Activated CD4-positive, CD25-positive, alpha-beta regulatory T cell (primary cell): ENCODE measurements at regions not wholly inside any gene's neighbourhood (a gene's known extent, or its start where the extent isn't known, plus 50 kb on each side); places are given as distances from the start of the nearest gene placed in this dataset.
"Not testable (repeated sequence)": the region's sequence is repeated elsewhere in the genome, so short reads cannot be mapped to it uniquely, and the experiment has no call there.

Source experiments
- DNase-seq, 4 experiments: peaks; one replicate each; lab custom pipeline; 2025; lab: John Stamatoyannopoulos, UW

- no peak for DNase-seq
Measured at GRCh38 chr22:49676783-49677494, 150.7 kb downstream of the BRD1 start.

GRCh38 chr22:49676230-49676629, 151.4 kb downstream of the BRD1 start:
- no peak for DNase-seq

DNA sequence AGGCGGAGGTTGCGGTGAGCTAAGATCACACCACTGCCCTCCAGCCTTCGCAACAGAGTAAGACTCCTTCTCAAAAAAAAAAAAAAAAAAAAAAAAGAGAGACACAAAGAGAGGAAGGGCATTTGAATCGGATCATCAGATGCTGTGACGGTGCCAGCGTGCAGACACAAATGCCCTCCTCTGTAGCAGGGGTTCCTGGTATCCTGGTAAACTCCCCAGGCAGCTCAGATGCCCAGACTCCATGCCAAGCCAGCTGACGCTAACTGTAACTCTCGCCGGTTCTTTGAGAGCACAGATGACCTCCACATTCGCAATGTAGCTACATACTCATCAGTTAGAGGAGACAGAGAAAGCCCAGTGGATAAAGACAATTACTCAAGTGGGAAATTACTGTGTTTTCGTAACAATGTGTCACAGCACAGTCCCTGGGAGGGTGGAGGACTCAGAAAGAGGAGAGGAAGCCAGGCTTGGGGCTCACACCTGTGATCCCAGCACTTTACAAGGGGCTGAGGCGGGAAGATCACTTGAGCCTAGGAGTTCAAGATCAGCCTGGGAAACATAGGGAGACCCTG, 153.1 kb downstream of the BRD1 start:
- DNase-seq: no peak

DNA sequence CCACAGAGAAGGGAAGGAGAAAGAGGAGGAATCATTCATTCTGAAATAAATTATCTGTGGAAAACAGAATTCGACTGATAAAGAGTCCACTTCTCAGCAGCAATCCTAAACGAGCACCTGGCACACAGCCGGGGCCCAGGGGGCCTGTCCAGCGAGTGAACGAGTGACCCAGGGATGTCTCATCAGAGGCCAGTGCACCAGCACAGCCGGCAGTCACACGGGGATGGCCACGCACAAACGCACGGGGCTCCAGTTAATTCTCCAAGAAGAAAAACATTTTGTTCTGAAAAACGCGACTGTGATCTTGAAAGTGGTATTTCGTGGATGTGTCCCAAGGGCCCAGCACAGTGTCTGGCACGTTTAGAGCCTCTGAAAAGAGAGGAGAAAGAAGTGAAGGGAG, 154.6 kb downstream of the BRD1 start:
- no peak for DNase-seq

DNA sequence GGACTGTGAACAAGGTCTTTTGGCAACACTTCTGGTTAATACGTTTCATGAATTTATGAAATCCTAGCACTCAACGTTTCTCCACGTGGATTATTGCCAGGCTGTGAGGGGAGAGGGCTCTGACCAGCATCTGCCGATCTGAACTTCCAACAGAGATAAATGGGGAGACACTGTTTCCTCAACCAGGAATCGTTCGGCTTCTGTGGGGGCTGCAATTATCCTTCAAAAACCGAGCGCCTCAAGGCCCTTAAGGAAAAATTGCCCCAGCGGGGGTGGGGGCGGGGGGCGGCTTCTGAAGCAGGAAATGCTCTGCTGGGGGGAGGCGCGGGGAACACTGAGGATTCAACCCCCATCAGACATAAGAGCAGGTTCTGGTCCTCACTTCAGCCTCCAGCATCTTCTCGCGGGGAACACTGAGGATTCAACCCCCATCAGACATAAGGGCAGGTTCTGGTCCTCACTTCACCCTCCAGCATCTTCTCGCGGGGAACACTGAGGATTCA, 155.6 kb downstream of the BRD1 start:
- DNase-seq: no peak

DNA sequence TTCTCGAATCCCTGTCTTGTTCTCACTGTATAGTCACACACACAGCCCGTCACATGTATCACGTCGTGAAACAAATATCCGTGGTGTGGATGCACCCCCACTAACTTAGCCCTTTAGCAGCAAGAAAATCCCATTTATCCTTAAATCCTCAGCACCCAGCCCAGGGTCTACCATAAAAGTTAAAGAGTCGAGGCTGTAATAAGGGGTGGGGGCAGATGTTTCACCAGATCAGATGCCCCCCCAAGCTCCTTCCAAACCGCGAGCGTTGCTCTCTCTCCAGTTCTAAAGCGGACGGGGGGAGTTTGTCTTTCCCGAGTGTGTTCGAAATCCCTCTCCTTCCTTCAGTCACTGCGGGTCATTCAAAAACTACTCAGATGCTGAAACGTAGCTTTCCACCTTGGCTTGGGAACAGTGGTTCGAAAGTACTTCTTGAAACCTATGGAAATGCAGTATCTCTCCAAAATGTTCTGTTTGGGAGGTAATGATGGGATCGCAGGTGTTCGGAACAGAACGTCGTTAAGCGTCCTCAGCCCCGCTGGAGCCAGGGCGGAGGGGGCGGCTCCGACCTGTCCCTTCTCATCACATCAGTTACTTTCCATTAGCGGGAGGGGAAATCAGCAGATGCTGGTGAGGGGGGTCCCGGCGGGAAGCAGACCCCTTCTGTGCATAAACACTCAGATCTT, 156.2 kb downstream of the BRD1 start:
- no peak for DNase-seq

DNA sequence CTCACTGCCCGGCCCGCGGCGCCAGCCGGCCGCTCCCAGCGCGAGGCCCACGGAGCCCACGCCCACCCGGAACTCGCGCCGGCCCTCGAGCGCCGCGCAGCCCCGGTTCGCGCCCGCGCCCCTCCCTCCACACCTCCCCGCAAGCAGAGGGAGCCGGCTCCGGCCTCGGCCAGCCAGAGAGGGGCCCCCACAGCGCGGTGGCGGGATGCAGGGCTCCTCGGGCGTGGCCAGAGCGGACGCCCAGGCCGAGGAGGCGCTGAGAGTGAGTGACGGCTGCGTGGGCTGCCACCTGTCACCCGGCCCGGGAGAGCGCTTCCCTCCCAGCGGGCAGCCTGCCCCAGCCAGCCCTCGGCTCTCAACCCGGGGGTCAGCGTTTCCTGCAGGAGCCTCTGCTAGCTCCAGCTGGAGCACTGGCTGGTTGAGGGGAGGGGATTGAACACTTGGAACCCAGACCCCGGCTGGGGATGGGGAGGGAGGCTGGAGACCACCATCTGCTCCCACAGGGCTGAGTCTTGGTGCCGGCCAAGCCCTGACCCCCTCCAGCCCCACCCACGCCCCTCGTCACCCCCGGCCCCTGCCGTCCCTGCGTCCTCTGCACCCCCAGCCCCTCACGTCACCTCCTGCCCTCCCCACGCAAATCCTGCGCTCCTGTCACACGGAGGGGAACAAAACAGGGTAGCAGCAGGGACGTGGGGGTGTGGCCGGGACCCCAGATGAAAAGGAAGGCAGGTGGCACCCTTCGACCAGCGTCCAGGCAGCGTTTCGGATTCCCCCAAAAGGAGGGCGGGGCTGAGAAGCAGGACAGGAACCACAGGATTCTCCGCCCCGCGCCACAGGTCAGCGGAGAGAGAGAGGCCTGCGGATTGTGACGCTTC, 157.0 kb downstream of the BRD1 start:
- no peak for DNase-seq

GRCh38 chr22:49669969-49670455, 157.7 kb downstream of the BRD1 start:
- DNase-seq: not testable (repeated sequence)

DNA sequence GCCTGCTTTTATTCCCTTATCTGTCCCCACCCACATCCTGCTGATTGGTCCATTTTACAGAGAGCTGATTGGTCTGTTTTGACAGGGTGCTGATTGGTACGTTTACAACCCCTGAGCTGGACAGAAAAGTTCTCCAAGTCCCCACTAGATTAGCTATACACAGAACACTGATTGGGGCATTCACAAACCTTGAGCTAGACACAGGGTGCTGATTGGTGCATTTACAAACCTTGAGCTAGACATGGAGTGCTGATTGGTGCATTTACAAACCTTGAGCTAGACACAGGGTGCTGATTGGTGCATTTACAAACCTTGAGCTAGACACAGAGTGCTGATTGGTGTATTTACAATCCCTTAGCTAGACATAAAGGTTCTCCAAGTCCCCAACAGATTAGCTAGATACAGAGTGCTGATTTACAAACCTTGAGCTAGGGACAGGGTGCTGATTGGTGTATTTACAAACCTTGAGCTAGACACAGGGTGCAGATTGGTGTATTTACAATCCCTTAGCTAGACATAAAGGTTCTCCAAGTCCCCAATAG, 158.2 kb downstream of the BRD1 start:
- not testable (repeated sequence) for DNase-seq

DNA sequence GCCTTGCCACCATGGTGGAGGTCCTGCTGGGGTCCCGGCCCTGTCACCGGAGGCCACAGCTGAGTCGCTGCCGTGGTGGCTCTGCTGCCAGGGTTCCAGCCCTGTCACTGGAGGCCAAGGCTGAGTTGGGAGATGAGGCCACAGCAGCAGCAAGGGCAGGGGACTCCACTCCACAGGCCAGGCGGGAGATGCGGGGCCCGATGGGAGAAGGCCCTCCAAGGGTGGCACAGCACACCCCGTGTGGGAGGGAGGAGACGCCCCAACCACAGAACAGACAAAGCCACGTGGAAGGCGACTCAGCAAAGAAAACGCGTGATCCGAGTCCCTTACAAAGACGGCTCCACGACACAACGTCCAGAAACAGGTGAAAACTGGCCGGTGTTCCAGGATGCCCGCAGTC, 159.3 kb downstream of the BRD1 start:
- DNase-seq: no peak

- no peak for DNase-seq
Measured at GRCh38 chr22:49667236-49667635, 160.4 kb downstream of the BRD1 start.

GRCh38 chr22:49666146-49666809, 161.4 kb downstream of the BRD1 start:
- no peak for DNase-seq

DNA sequence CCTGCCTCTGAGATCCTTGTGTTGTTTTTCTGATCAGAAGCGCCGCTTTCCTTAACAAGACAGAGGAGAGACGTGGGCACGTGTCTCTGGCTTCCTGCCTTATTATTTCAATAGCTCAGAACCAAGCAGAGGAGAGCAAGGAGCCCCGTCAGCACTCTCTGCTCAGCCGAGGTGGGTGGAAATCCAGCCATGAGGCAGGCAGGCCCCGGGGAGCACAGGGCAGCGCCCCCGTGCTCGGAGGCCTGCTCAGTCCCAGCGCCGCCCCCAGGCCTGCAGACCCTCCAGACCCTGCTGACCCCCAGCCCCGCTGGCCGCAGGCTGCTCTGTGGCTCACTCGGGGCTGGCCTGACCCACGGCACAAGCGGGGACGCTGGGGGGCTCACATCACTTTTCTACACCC, 162.8 kb downstream of the BRD1 start:
- no peak for DNase-seq

- no peak for DNase-seq
Measured at GRCh38 chr22:49664371-49664881, 163.2 kb downstream of the BRD1 start.

DNA sequence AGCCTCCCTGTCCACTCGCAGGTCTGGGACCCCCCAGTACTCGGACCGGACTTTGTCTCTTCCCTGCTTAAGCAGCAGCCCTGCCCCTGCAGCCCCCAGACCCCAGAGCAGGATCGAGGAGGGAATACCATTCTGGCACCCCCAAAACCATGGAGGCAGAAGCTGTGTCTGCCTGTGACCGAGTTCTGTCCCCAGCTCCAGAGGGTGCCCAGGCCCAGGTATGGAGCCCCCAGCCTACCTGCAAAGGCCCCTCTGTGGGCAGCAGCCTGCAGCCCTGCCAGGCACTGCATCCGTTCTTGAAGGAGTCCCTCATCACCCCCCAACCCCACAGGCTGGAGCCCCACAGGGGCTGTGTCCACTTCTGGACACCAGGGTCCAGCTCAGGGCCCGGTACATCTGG, 163.8 kb downstream of the BRD1 start:
- no peak for DNase-seq

- no peak for DNase-seq
Measured at GRCh38 chr22:49663311-49663711, 164.4 kb downstream of the BRD1 start.

DNA sequence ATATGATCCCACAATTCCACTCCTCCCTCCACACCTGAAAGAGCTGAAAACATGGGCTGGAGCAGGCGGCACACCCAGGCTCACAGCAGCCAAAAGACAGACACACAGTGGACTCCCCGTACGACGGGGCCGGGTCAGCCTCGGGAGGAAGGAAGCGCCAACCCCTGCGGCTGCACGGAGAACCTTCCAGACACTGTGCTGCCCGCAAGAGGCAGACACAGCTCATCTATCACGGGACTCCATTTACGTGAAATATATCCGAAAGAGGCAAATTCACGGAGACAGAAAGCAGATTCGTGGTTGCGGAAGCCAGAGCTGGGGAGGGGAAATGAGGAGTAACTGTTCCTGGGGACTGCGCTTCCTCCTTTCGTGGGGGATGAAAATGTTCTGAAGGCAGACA, 165.0 kb downstream of the BRD1 start:
- DNase-seq: no peak

DNA sequence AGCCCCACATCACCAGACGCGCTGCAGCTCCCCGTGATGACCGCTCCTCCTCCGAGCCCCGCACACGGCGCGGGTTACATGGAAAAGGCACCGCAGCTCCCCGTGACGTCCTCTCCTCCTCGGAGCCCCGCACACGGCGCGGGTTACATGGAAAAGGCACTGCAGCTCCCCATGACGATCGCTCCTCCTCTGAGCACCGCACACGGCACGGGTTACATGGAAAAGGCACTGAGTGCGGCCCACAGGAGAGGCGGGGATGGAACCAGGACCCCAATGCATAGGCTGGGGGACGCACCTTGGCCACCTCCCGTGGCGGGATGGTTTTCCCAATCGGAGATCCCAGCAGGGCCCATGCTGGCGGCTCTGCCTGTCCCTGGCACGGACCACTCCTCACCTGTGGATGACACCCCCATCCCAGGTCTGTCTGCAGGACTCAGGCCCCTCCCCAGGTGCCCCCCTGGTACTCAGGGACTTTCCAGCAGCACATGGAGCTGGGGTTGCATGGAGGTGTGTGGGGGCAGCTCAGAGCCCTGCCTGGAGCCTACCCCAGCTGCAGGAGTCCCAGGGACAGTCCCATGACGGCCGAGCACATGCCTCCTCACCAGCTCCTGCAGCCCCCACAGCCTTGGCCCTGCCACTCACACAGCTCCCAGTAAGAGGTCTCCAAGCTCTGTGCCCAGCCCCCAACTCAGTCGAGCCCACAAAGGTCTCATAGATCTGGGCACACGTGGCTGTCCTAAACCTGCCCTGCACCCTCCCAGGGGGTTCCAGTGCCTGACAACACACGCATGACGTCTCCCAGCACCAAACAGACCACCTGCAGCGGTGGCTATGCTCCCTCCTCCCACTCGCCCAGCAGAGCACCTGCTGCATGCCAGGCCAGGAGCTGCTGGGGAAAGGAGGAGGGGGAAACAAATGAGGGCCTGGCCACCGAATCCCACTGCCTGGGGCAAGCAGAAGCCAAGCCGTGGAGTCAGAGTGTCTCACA, 166.6 kb downstream of the BRD1 start:
- no peak for DNase-seq

DNA sequence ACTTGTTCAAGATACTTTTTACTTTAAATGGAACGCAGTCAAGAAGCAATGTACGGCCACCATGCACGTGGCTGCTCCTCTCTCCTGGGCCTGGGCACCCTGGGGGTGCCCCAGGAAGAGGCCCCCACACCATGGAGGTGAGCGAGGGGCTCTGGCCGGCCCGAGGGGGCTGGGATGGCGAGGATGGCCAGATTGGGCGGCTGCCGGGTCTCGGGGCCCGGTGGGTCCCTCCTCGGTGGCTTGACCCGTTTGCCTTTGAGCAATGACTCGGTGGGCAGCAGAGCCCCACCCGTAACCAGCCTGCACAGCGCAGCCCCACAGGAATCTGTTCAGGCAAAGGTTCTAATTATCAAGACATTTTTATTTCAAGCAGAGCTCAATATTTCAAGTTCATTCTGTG, 167.4 kb downstream of the BRD1 start:
- DNase-seq: no peak

DNA sequence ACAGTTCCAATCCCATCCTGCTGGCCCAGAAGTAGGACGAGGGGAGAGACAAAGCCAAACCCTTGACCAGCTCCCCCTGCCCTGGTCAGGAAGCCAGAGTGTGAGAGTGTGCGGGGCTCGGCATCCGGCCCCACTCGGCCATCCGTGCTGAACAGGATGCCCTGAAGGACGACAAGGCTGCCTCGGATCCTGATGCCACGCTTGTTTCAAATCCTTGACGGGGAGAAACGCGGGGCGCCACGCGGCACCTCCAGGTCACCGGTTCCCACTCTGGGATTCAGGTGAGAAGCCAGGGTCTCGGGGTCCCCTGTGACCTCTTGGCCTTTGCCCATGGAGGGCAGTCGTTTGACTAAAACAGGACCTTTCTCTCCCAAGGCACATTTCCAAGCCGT, 167.8 kb downstream of the BRD1 start:
- DNase-seq: no peak
